ENCODE measurements at regions not wholly inside any gene's neighbourhood (a gene's known extent, or its start where the extent isn't known, plus 50 kb on each side); places are given as distances from the start of the nearest gene placed in this dataset.

DNA sequence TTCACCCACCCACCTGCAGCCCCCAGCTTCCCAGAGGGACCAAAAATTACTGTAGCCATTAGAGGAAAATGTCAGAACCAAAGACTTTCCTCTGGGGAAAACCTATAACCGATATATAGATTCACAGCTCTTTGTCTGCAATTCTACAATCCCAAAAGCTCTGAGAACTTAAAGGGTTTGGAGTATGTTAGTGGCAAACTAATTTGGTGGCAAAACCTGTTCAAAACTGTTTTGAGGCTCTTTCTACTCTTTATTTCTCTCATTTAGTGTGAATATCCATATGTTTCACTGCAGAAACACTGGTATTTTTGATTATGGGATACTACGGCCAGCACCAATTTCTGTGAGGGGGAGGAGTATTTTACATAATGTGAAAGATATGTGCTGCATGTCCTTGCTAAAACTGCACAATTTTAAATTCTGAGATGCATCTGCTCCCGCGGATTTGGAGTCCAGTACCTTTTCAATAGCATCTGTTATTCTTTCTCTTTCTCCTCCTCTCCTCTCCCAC is 87.5 kb upstream of the MTNR1B start:
- no peak for TF ChIP-seq EP300 (conservative IDR thresholded peaks at IDR 0.05; ENCODE audit: poor library complexity, severe bottlenecking)
- TF ChIP-seq, protein P1, sequence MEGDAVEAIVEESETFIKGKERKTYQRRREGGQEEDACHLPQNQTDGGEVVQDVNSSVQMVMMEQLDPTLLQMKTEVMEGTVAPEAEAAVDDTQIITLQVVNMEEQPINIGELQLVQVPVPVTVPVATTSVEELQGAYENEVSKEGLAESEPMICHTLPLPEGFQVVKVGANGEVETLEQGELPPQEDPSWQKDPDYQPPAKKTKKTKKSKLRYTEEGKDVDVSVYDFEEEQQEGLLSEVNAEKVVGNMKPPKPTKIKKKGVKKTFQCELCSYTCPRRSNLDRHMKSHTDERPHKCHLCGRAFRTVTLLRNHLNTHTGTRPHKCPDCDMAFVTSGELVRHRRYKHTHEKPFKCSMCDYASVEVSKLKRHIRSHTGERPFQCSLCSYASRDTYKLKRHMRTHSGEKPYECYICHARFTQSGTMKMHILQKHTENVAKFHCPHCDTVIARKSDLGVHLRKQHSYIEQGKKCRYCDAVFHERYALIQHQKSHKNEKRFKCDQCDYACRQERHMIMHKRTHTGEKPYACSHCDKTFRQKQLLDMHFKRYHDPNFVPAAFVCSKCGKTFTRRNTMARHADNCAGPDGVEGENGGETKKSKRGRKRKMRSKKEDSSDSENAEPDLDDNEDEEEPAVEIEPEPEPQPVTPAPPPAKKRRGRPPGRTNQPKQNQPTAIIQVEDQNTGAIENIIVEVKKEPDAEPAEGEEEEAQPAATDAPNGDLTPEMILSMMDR (IDR thresholded peaks at IDR 0.05; ENCODE audit: poor library complexity, severe bottlenecking), result no peak
- TF ChIP-seq POLR2AphosphoS5 (IDR thresholded peaks at IDR 0.05), result no peak

Data from neural cell (in vitro differentiated cells).